ENCODE measurements at regions not wholly inside any gene's neighbourhood (a gene's known extent, or its start where the extent isn't known, plus 50 kb on each side); places are given as distances from the start of the nearest gene placed in this dataset.

DNA sequence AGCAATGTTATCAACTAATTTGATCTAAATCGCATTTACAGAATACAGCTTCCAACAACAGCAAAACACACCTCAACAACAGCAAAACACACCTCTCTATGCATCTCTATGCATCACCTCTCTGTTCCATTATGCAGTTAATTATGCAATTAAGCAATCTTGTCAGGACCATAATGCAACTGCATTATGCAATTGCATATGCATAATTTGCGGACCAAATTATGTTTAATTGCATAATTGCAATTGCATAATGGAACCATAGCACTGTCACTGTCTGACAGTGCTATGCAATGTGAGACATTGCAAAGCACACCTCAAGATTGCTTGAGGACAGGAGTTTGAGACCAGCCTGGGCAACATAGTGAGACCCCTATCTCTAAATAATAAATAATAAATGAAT is 80.4 kb upstream of the PRSS3 start:
- Histone ChIP-seq H3K9ac (ENCODE audit: low read length) (no peak overlapping the region), H3K4me1 (ENCODE audit: low read length) (no peaks in the 10 kb centered on the region), H3K36me3 (replicated peaks; ENCODE audit: insufficient read depth, low read length) (no peaks in the 10 kb centered on the region), H3K4me2 (ENCODE audit: low read depth, low read length) (no peak overlapping the region), H4K20me1 (ENCODE audit: insufficient read depth, low read length) (no peaks in the 10 kb centered on the region), H2AFZ (ENCODE audit: low read length) (no peak overlapping the region), H3K9me2 (replicated peaks; ENCODE audit: insufficient read depth, low read length) (no peaks in the 10 kb centered on the region), H3K27me3 (replicated peaks; ENCODE audit: insufficient read depth, low read length) (no peaks in the 10 kb centered on the region), H3K4me3 (ENCODE audit: low read length) (no peak overlapping the region), H3K79me2 (ENCODE audit: low read length) (no peaks in the 10 kb centered on the region), H3K27ac (ENCODE audit: low read length) (no peak overlapping the region), H3K9me3 (replicated peaks; ENCODE audit: insufficient read depth, low read length) (no peaks in the 10 kb centered on the region), H3F3A (ENCODE audit: insufficient read depth, low read length) (no peaks in the 10 kb centered on the region)
- TF ChIP-seq EZH2 (optimal IDR thresholded peaks at IDR 0.05; ENCODE audit: low read depth, low read length) (no peak), EZH2phosphoT487 (IDR thresholded peaks at IDR 0.05; ENCODE audit: low read length) (no peak), CTCF (IDR thresholded peaks at IDR 0.05; ENCODE audit: low read length) (no peak)
- DNase-seq = no peak

DNA sequence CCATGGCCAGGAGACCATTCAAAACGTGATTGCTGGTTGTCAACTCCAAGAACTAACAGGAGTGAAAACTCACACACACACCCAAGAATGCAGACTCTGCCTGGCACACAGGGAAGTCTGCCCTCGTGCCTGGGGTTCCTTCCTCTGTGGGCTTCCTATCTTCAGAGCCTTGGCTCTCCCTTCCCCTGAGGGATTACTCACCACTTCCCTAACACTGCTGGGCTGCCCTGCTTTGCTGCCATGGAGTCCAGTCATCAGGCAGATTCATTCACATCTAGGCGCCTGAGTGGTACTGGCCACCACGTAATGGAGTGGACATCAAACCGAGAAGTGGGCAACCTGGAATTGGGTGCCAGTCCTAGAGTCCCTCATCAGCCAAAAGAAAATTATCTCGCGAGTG is 76.4 kb upstream of the PRSS3 start:
- Histone ChIP-seq H3K27me3 (replicated peaks; ENCODE audit: insufficient read depth, low read length) (no peaks in the 10 kb centered on the region), H3K36me3 (replicated peaks; ENCODE audit: insufficient read depth, low read length) (no peaks in the 10 kb centered on the region), H3F3A (ENCODE audit: insufficient read depth, low read length) (no peaks in the 10 kb centered on the region), H3K79me2 (ENCODE audit: low read length) (no peaks in the 10 kb centered on the region), H4K20me1 (ENCODE audit: insufficient read depth, low read length) (no peaks in the 10 kb centered on the region), H3K9me2 (replicated peaks; ENCODE audit: insufficient read depth, low read length) (no peaks in the 10 kb centered on the region), H3K4me2 (ENCODE audit: low read depth, low read length) (no peak overlapping the region), H2AFZ (ENCODE audit: low read length) (0 out of 2 replicates have a peak overlapping the region, but pooled peaks have one; percentile 83), H3K9me3 (replicated peaks; ENCODE audit: insufficient read depth, low read length) (no peaks in the 10 kb centered on the region), H3K9ac (ENCODE audit: low read length) (no peak overlapping the region), H3K4me1 (ENCODE audit: low read length) (no peaks in the 10 kb centered on the region), H3K4me3 (ENCODE audit: low read length) (no peak overlapping the region), H3K27ac (ENCODE audit: low read length) (no peak overlapping the region)
- DNase-seq = no peak
- no peak for TF ChIP-seq EZH2 (optimal IDR thresholded peaks at IDR 0.05; ENCODE audit: low read depth, low read length)
- TF ChIP-seq CTCF (IDR thresholded peaks at IDR 0.05; ENCODE audit: low read length) = no peak
- no peak for TF ChIP-seq EZH2phosphoT487 (IDR thresholded peaks at IDR 0.05; ENCODE audit: low read length)

DNA sequence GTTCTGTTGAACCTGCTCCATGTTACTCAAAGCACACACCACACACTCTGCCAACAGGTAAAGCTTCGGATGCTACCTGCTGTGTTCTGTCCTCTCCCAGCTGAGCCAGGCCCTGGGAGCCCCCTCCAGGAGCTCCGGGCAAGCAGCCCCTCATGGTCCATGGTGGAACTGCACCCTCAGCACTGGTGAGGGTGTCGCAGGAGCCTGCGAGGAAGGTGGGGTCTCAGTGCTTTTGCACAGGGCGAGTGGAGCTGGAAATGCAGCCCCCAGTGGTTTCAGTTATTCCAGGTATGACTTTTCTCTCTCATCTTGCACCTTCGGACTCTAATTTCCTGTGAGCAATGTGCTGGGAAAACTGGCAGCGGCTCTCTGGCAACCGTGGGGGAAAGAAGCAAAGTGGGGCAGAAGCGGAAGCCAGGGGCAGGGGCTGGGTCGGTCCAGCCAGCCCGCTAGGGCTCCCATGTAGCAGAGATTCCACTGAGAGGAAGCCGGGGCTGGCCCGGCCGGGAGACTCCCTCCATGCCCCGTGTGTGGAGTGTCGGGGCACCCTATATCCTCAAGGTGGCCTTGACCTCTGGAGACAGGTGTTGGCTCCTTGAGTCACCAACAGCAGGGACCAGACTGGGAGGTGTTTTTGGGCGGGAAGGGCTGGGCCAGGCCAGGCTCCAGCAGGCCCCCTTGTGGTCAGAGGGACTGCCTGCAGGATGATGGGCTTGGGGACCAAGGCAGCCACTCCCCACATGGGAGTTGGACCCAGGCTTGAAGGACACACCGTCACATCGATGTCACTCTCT is 75.6 kb upstream of the PRSS3 start:
- peak; percentile 49 for DNase-seq

More for the DNA sequence above, 75.6 kb upstream of the PRSS3 start:
- peak overlapping the region; percentile 25; the same call in 1 of the 2 replicates for H3K9ac ChIP-seq (ENCODE audit: low read length)
- no peaks in the 10 kb centered on the region for H3K79me2 ChIP-seq (ENCODE audit: low read length)
- H3K36me3 ChIP-seq (replicated peaks; ENCODE audit: insufficient read depth, low read length) = no peaks in the 10 kb centered on the region
- peak overlapping the region; percentile 39 for H3K4me3 ChIP-seq (ENCODE audit: low read length)
- no peaks in the 10 kb centered on the region for H3K27me3 ChIP-seq (replicated peaks; ENCODE audit: insufficient read depth, low read length)
- H2AFZ ChIP-seq (ENCODE audit: low read length) = peak overlapping the region; percentile 83
- no peaks in the 10 kb centered on the region for H3K9me3 ChIP-seq (replicated peaks; ENCODE audit: insufficient read depth, low read length)
- H4K20me1 ChIP-seq (ENCODE audit: insufficient read depth, low read length) = no peaks in the 10 kb centered on the region
- no peaks in the 10 kb centered on the region for H3K9me2 ChIP-seq (replicated peaks; ENCODE audit: insufficient read depth, low read length)
- no peaks in the 10 kb centered on the region for H3K4me1 ChIP-seq (ENCODE audit: low read length)
- H3K4me2 ChIP-seq (ENCODE audit: low read depth, low read length) = peak overlapping the region; percentile 54
- TF ChIP-seq EZH2 (optimal IDR thresholded peaks at IDR 0.05; ENCODE audit: low read depth, low read length) = no peak
- no peak for TF ChIP-seq EZH2phosphoT487 (IDR thresholded peaks at IDR 0.05; ENCODE audit: low read length)
- TF ChIP-seq CTCF (IDR thresholded peaks at IDR 0.05; ENCODE audit: low read length) = peak; percentile 62
- H3F3A ChIP-seq (ENCODE audit: insufficient read depth, low read length) = no peaks in the 10 kb centered on the region
- no peak overlapping the region for H3K27ac ChIP-seq (ENCODE audit: low read length)

All from MM.1S (cell line).